AG04450 (cell line): ENCODE measurements at regions not wholly inside any gene's neighbourhood (a gene's known extent, or its start where the extent isn't known, plus 50 kb on each side); places are given as distances from the start of the nearest gene placed in this dataset.

Experiments used
- CTCF ChIA-PET: fragments of 300-600, 350-600 bp; formaldehyde crosslinking; extraction: SDS; loops from one replicate; lab custom pipeline; 2022; ENCODE audit warnings: antibody characterized with exemption, inconsistent platforms; lab: Charles Lee
- POLR2A ChIA-PET: fragments of 350-600 bp; formaldehyde crosslinking; extraction: SDS; loops from one replicate; lab custom pipeline; 2021; ENCODE audit warnings: antibody characterized with exemption, inconsistent platforms; lab: Yijun Ruan, JAX
- DNase-seq: peaks from one replicate; pipeline ENCODE4 v3.0.0-alpha.2; 2011; ENCODE audit warnings: low read depth, low spot score
- H3K27ac ChIP-seq: one replicate; pipeline ENCODE4 v1.5.1; 2012; ENCODE audit warnings: low read depth, low read length, control low read depth
- H3K27me3 ChIP-seq: one replicate; pipeline ENCODE4 v1.6.0; 2012; ENCODE audit warnings: low read length; ENCODE audit not compliant: control insufficient read depth, insufficient read depth
- H3K4me3 ChIP-seq: 2 replicates; pipeline ENCODE4 v1.5.1; 2011; ENCODE audit warnings: mild to moderate bottlenecking, low read depth, low read length, control low read depth
- H3K9me3 ChIP-seq: 2 replicates; pipeline ENCODE4 v1.5.1; 2012; ENCODE audit warnings: low read length; ENCODE audit not compliant: control insufficient read depth, insufficient read depth
- TF ChIP-seq, protein P1 (sequence below): IDR thresholded peaks from 2 replicates; pipeline ENCODE4 v1.5.1; 2011; ENCODE audit warnings: low read depth, low read length, control low read depth, inconsistent platforms

GRCh38 chr13:50085063-50085462 is 69.8 kb downstream of the KCNRG start:
- TF ChIP-seq, protein P1, sequence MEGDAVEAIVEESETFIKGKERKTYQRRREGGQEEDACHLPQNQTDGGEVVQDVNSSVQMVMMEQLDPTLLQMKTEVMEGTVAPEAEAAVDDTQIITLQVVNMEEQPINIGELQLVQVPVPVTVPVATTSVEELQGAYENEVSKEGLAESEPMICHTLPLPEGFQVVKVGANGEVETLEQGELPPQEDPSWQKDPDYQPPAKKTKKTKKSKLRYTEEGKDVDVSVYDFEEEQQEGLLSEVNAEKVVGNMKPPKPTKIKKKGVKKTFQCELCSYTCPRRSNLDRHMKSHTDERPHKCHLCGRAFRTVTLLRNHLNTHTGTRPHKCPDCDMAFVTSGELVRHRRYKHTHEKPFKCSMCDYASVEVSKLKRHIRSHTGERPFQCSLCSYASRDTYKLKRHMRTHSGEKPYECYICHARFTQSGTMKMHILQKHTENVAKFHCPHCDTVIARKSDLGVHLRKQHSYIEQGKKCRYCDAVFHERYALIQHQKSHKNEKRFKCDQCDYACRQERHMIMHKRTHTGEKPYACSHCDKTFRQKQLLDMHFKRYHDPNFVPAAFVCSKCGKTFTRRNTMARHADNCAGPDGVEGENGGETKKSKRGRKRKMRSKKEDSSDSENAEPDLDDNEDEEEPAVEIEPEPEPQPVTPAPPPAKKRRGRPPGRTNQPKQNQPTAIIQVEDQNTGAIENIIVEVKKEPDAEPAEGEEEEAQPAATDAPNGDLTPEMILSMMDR = peak; percentile 54
- ChIA-PET POLR2A (interaction anchor here (0.9 to 1.2 kb wide), 2 partner anchors 29 to 149 kb away, joined by 3 to 4 read pairs; partner anchors contain the start of gene SPRYD7), CTCF (interaction anchor here (0.5 to 4.0 kb wide), 42 partner anchors 9 to 986 kb away, joined by 3 to 32 read pairs (median 4); partner anchors contain the start of genes SPRYD7 and TRIM13)
- DNase-seq = no peak
- Histone ChIP-seq H3K4me3 (peak overlapping the region; percentile 39), H3K9me3 (no peaks in the 10 kb centered on the region), H3K27ac (no peak overlapping the region), H3K27me3 (no peaks in the 10 kb centered on the region)

- DNase-seq = no peak
- no peaks in the 10 kb centered on the region for H3K9me3 ChIP-seq
- TF ChIP-seq, protein P1 = no peak
- no peaks in the 10 kb centered on the region for H3K27me3 ChIP-seq
- no peak overlapping the region for H3K4me3 ChIP-seq
- CTCF ChIA-PET = no interaction called here
- POLR2A ChIA-PET = no interaction called here
- H3K27ac ChIP-seq = no peak overlapping the region
Observed at GRCh38 chr13:50089633-50090032, 74.4 kb downstream of the KCNRG start.

GRCh38 chr13:50090211-50090610 is 75.0 kb downstream of the KCNRG start:
- Histone ChIP-seq H3K27ac (no peak overlapping the region), H3K27me3 (no peaks in the 10 kb centered on the region), H3K9me3 (no peaks in the 10 kb centered on the region), H3K4me3 (no peak overlapping the region)
- no peak for DNase-seq
- ChIA-PET POLR2A (no interaction called here), CTCF (interaction anchor here (0.6 to 0.7 kb wide), 2 partner anchors 75 to 711 kb away, joined by 3 to 7 read pairs; partner anchors contain the start of gene KCNRG)
- TF ChIP-seq, protein P1 = no peak

GRCh38 chr13:50094615-50095293 is 79.5 kb downstream of the KCNRG start:
- Histone ChIP-seq H3K27me3 (no peaks in the 10 kb centered on the region), H3K27ac (no peak overlapping the region), H3K9me3 (peaks cover 5% of the 10 kb centered on the region; the same call in 1 of the 2 replicates), H3K4me3 (no peak overlapping the region)
- no peak for DNase-seq
- ChIA-PET CTCF (interaction anchor here (1.4 kb wide), 1 partner anchor 10 kb away, joined by 15 read pairs; no protein-coding TSS in a partner anchor), POLR2A (no interaction called here)
- TF ChIP-seq, protein P1 = no peak

- no peaks in the 10 kb centered on the region for H3K27me3 ChIP-seq
- ChIA-PET CTCF (interaction anchor here (1.7 kb wide), 1 partner anchor 14 kb away, joined by 9 read pairs; no protein-coding TSS in a partner anchor), POLR2A (no interaction called here)
- H3K27ac ChIP-seq = no peak overlapping the region
- peaks cover 7% of the 10 kb centered on the region; the same call in 1 of the 2 replicates for H3K9me3 ChIP-seq
- H3K4me3 ChIP-seq = no peak overlapping the region
- TF ChIP-seq, protein P1 = no peak
- no peak for DNase-seq
Observed at GRCh38 chr13:50098693-50099092, 83.4 kb downstream of the KCNRG start.
